Naive thymus-derived CD4-positive, alpha-beta T cell (primary cell): ENCODE measurements at regions not wholly inside any gene's neighbourhood (a gene's known extent, or its start where the extent isn't known, plus 50 kb on each side); places are given as distances from the start of the nearest gene placed in this dataset.

Experiments used
- ATAC-seq: fragments of 150-1000 bp; cut with Tn5 transposase; 2 replicates; pipeline ENCODE4 v1.10.0; 2021; ENCODE audit warnings: mild to moderate bottlenecking, moderate library complexity
- CTCF ChIA-PET: fragments of 350-600 bp; sonication (Branson Sonifier 250); formaldehyde crosslinking; loops from one replicate; lab custom pipeline; 2021; ENCODE audit warnings: antibody characterized with exemption; lab: Charles Lee
- POLR2A ChIA-PET: fragments of 350-600 bp; sonication (Branson Sonifier 250); formaldehyde crosslinking; loops from one replicate; lab custom pipeline; 2021; ENCODE audit warnings: antibody characterized with exemption, inconsistent platforms; lab: Charles Lee
- DNase-seq, 9 donors: peaks; one replicate each; pipeline versions ENCODE4 v3.0.0 to v3.0.0-alpha.2; 2020 to 2022; ENCODE audit warnings: mixed read lengths in 1 of 9
- H3K27ac ChIP-seq: one replicate; pipeline ENCODE4 v1.7.0; 2013; ENCODE audit warnings: mild to moderate bottlenecking, low read depth, low read length, moderate library complexity
- H3K27me3 ChIP-seq, 2 donors: one replicate each; pipeline ENCODE4 v1.7.0; 2013; ENCODE audit warnings: low read length in 2 of 2, mild to moderate bottlenecking in 2 of 2, moderate library complexity in 2 of 2; ENCODE audit not compliant: control insufficient read depth in 2 of 2, insufficient read depth in 2 of 2
- H3K36me3 ChIP-seq, 3 experiments: 1 replicate in 2 of 3; 2 replicates in 1 of 3; pipeline ENCODE4 v1.7.0; 2013; ENCODE audit warnings: low read length in 3 of 3, mild to moderate bottlenecking in 3 of 3, moderate library complexity in 1 of 3; ENCODE audit not compliant: insufficient read depth in 3 of 3, control insufficient read depth in 2 of 3
- H3K4me1 ChIP-seq, 2 donors: one replicate each; pipeline ENCODE4 v1.7.0; 2013; ENCODE audit warnings: low read length in 2 of 2, mild to moderate bottlenecking in 2 of 2, moderate library complexity in 1 of 2; ENCODE audit not compliant: control insufficient read depth in 2 of 2, insufficient read depth in 2 of 2
- H3K4me3 ChIP-seq: 2 replicates; pipeline ENCODE4 v1.7.0; 2013; ENCODE audit warnings: mild to moderate bottlenecking, low read length
- H3K9me3 ChIP-seq, 3 experiments: 1 replicate in 2 of 3; 2 replicates in 1 of 3; pipeline ENCODE4 v1.7.0; 2013; ENCODE audit warnings: low read length in 3 of 3; ENCODE audit not compliant: control insufficient read depth in 2 of 3
- H3K27ac Mint-ChIP-seq, 9 donors: one replicate each; pipeline ENCODE4 v1.8.0; 2020 to 2022; ENCODE audit warnings: mixed read lengths in 9 of 9, mild to moderate bottlenecking in 8 of 9, moderate library complexity in 5 of 9, inconsistent platforms in 2 of 9
- H3K27me3 Mint-ChIP-seq, 5 donors: one replicate each; pipeline ENCODE4 v1.8.0; 2021 to 2022; ENCODE audit warnings: mixed read lengths in 5 of 5, mild to moderate bottlenecking in 1 of 5
- H3K36me3 Mint-ChIP-seq, 5 donors: one replicate each; pipeline ENCODE4 v1.8.0; 2020 to 2022; ENCODE audit warnings: mixed read lengths in 5 of 5, mild to moderate bottlenecking in 3 of 5, inconsistent platforms in 1 of 5
- H3K4me1 Mint-ChIP-seq, 7 donors: one replicate each; pipeline ENCODE4 v1.8.0; 2020 to 2022; ENCODE audit warnings: mixed read lengths in 7 of 7, mild to moderate bottlenecking in 3 of 7, inconsistent platforms in 1 of 7
- H3K4me3 Mint-ChIP-seq, 10 donors: one replicate each; pipeline ENCODE4 v1.8.0; 2020 to 2022; ENCODE audit warnings: mild to moderate bottlenecking in 10 of 10, mixed read lengths in 10 of 10, moderate library complexity in 6 of 10, inconsistent platforms in 2 of 10
- H3K9me3 Mint-ChIP-seq, 11 donors: one replicate each; pipeline ENCODE4 v1.8.0; 2020 to 2022; ENCODE audit warnings: mixed read lengths in 11 of 11, mild to moderate bottlenecking in 4 of 11, inconsistent platforms in 1 of 11, moderate library complexity in 1 of 11
- intact Hi-C, 2 donors: fragments of 100-400 bp; cut with micrococcal nuclease; formaldehyde crosslinking; loops; one replicate each; pipeline ENCODE4 v1.15.1; 2023

GRCh38 chr4:180465364-180465763 lies 1777.8 kb upstream of the TENM3 start:
- no peak for ATAC-seq
- DNase-seq, result no peak
- no peak overlapping the region for H3K27ac Mint-ChIP-seq
- Histone ChIP-seq H3K4me1 (no peaks in the 10 kb centered on the region), H3K9me3 (no peaks in the 10 kb centered on the region), H3K27me3 (no peaks in the 10 kb centered on the region), H3K36me3 (no peaks in the 10 kb centered on the region), H3K27ac (no peak overlapping the region), H3K4me3 (no peak overlapping the region)
- H3K27me3 Mint-ChIP-seq, result no peaks in the 10 kb centered on the region
- no peaks in the 10 kb centered on the region for H3K36me3 Mint-ChIP-seq
- H3K9me3 Mint-ChIP-seq, result peaks cover 0 to 8% (median 1%) of the 10 kb centered on the region in 11 donors
- H3K4me1 Mint-ChIP-seq, result no peaks in the 10 kb centered on the region
- no peak overlapping the region for H3K4me3 Mint-ChIP-seq
- intact Hi-C loops, result no loop called here
- ChIA-PET POLR2A (no interaction called here), CTCF (no interaction called here)

GRCh38 chr4:180483036-180483435 lies 1760.2 kb upstream of the TENM3 start:
- H3K27ac ChIP-seq, result no peak overlapping the region
- H3K36me3 ChIP-seq, result no peaks in the 10 kb centered on the region
- peaks cover 0 to 2% (median 0%) of the 10 kb centered on the region in 11 donors for H3K9me3 Mint-ChIP-seq
- H3K4me1 ChIP-seq, result no peaks in the 10 kb centered on the region
- H3K4me1 Mint-ChIP-seq, result no peaks in the 10 kb centered on the region
- no peaks in the 10 kb centered on the region for H3K27me3 ChIP-seq
- POLR2A ChIA-PET, result no interaction called here
- H3K27me3 Mint-ChIP-seq, result no peaks in the 10 kb centered on the region
- H3K27ac Mint-ChIP-seq, result no peak overlapping the region
- DNase-seq (no peak), ATAC-seq (no peak)
- H3K4me3 ChIP-seq, result no peak overlapping the region
- H3K9me3 ChIP-seq, result no peaks in the 10 kb centered on the region
- intact Hi-C loops, result no loop called here
- no peak overlapping the region for H3K4me3 Mint-ChIP-seq
- H3K36me3 Mint-ChIP-seq, result no peaks in the 10 kb centered on the region
- CTCF ChIA-PET, result no interaction called here

- Mint-ChIP-seq H3K4me3 (no peak overlapping the region), H3K36me3 (no peaks in the 10 kb centered on the region), H3K9me3 (peaks cover 0 to 2% (median 0%) of the 10 kb centered on the region in 11 donors), H3K27me3 (no peaks in the 10 kb centered on the region), H3K27ac (no peak overlapping the region), H3K4me1 (no peaks in the 10 kb centered on the region)
- no peaks in the 10 kb centered on the region for H3K4me1 ChIP-seq
- H3K9me3 ChIP-seq, result no peaks in the 10 kb centered on the region
- intact Hi-C loops, result no loop called here
- CTCF ChIA-PET, result no interaction called here
- no peaks in the 10 kb centered on the region for H3K36me3 ChIP-seq
- H3K27me3 ChIP-seq, result no peaks in the 10 kb centered on the region
- DNase-seq (no peak), ATAC-seq (no peak)
- no peak overlapping the region for H3K4me3 ChIP-seq
- no peak overlapping the region for H3K27ac ChIP-seq
- POLR2A ChIA-PET, result no interaction called here
Observed at GRCh38 chr4:180485407-180485806, 1757.8 kb upstream of the TENM3 start.

- no peaks in the 10 kb centered on the region for H3K27me3 Mint-ChIP-seq
- Histone ChIP-seq H3K4me1 (no peaks in the 10 kb centered on the region), H3K4me3 (no peak overlapping the region), H3K9me3 (no peaks in the 10 kb centered on the region), H3K27me3 (no peaks in the 10 kb centered on the region), H3K27ac (no peak overlapping the region), H3K36me3 (no peaks in the 10 kb centered on the region)
- H3K36me3 Mint-ChIP-seq, result no peaks in the 10 kb centered on the region
- H3K4me1 Mint-ChIP-seq, result no peaks in the 10 kb centered on the region
- peak overlapping the region in 2 of 9 donors; percentile 2 to 31 for H3K27ac Mint-ChIP-seq
- DNase-seq (no peak), ATAC-seq (no peak)
- H3K4me3 Mint-ChIP-seq, result no peak overlapping the region
- intact Hi-C loops, result no loop called here
- POLR2A ChIA-PET, result no interaction called here
- CTCF ChIA-PET, result no interaction called here
- peaks cover 0 to 4% (median 0%) of the 10 kb centered on the region in 11 donors for H3K9me3 Mint-ChIP-seq
Observed at GRCh38 chr4:180486342-180486741, 1756.9 kb upstream of the TENM3 start.

- intact Hi-C loops, result no loop called here
- Histone ChIP-seq H3K27me3 (no peaks in the 10 kb centered on the region), H3K36me3 (no peaks in the 10 kb centered on the region), H3K4me3 (no peak overlapping the region), H3K9me3 (no peaks in the 10 kb centered on the region), H3K4me1 (no peaks in the 10 kb centered on the region), H3K27ac (no peak overlapping the region)
- H3K27ac Mint-ChIP-seq, result no peak overlapping the region
- H3K36me3 Mint-ChIP-seq, result no peaks in the 10 kb centered on the region
- peaks cover 0 to 9% (median 0%) of the 10 kb centered on the region in 11 donors for H3K9me3 Mint-ChIP-seq
- ATAC-seq, result no peak
- no peak for DNase-seq
- CTCF ChIA-PET, result no interaction called here
- H3K4me3 Mint-ChIP-seq, result no peak overlapping the region
- POLR2A ChIA-PET, result no interaction called here
- no peaks in the 10 kb centered on the region for H3K27me3 Mint-ChIP-seq
- H3K4me1 Mint-ChIP-seq, result no peaks in the 10 kb centered on the region
Observed at GRCh38 chr4:180489787-180490186, 1753.4 kb upstream of the TENM3 start.

GRCh38 chr4:180491210-180491609 lies 1752.0 kb upstream of the TENM3 start:
- DNase-seq (no peak), ATAC-seq (no peak)
- H3K27ac ChIP-seq, result no peak overlapping the region
- CTCF ChIA-PET, result interaction anchor here (0.7 kb wide), 1 partner anchor 46 kb away, joined by 3 read pairs; no protein-coding TSS in a partner anchor
- H3K9me3 ChIP-seq, result no peaks in the 10 kb centered on the region
- Mint-ChIP-seq H3K4me1 (no peaks in the 10 kb centered on the region), H3K9me3 (peaks cover 0 to 9% (median 0%) of the 10 kb centered on the region in 11 donors), H3K36me3 (no peaks in the 10 kb centered on the region), H3K4me3 (no peak overlapping the region), H3K27me3 (no peaks in the 10 kb centered on the region), H3K27ac (no peak overlapping the region)
- H3K36me3 ChIP-seq, result no peaks in the 10 kb centered on the region
- no peaks in the 10 kb centered on the region for H3K4me1 ChIP-seq
- no peaks in the 10 kb centered on the region for H3K27me3 ChIP-seq
- intact Hi-C loops, result no loop called here
- no peak overlapping the region for H3K4me3 ChIP-seq
- POLR2A ChIA-PET, result no interaction called here

- ChIA-PET CTCF (no interaction called here), POLR2A (no interaction called here)
- Mint-ChIP-seq H3K27ac (no peak overlapping the region), H3K36me3 (no peaks in the 10 kb centered on the region), H3K27me3 (no peaks in the 10 kb centered on the region), H3K4me3 (no peak overlapping the region), H3K4me1 (no peaks in the 10 kb centered on the region), H3K9me3 (peaks cover 0 to 13% (median 4%) of the 10 kb centered on the region in 11 donors)
- Histone ChIP-seq H3K27ac (no peak overlapping the region), H3K4me1 (no peaks in the 10 kb centered on the region), H3K36me3 (no peaks in the 10 kb centered on the region), H3K9me3 (no peaks in the 10 kb centered on the region), H3K27me3 (no peaks in the 10 kb centered on the region), H3K4me3 (no peak overlapping the region)
- intact Hi-C loops, result no loop called here
- ATAC-seq, result no peak
- DNase-seq, result no peak
Observed at GRCh38 chr4:180493299-180493698, 1749.9 kb upstream of the TENM3 start.
